ENCODE measurements at regions not wholly inside any gene's neighbourhood (a gene's known extent, or its start where the extent isn't known, plus 50 kb on each side); places are given as distances from the start of the nearest gene placed in this dataset.

DNA sequence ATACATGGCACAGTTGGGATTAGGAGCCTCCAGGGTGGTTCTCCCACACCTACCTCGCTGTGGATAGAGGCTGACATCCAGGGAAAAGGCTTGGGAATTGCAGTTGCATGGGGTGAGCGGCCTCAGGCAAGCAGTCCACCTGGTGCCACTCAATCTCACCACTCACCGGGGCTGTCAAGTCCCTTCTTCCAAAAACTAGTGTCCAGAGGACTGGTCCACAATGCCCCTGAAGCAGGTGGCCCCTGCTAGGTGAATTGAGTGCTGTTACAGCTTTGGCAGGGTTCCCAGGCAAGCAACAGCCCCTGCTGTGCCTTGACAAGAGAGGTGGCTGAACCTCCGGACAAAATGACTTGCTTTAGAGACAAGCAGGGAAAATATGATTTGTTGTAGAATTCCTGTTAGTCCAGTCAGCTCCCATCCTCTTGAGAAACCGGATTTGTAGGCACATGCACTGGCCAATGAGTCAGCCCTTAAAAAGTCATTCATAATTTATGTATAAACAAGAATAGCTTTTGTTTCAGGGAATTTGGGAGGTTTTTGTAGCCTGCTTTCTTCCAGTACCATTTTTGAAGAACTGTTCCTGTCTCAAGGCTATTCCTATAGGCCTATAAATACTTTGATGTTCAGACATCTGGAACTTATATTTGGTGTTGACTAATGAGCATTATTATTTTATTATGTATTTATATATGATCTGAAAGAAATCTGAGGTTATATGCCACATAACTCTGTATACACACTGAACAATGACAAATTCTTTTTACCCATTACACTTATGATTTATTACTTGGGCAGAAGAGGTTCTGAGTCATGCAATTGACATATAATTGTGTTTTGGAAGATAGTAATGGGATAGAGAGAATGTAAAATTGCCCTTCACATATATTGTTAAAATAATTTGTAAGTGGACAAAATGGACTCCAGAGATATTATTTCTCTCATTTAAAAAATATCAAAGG, 411.1 kb downstream of the ACTL7B start:
- Histone ChIP-seq H3K36me3 (no peaks in the 10 kb centered on the region), H3K4me3 (no peak overlapping the region), H3K27ac (no peak overlapping the region), H3K4me1 (no peaks in the 10 kb centered on the region), H3K27me3 (no peaks in the 10 kb centered on the region), H3K9me3 (no peaks in the 10 kb centered on the region)
- TF ChIP-seq, protein P1, sequence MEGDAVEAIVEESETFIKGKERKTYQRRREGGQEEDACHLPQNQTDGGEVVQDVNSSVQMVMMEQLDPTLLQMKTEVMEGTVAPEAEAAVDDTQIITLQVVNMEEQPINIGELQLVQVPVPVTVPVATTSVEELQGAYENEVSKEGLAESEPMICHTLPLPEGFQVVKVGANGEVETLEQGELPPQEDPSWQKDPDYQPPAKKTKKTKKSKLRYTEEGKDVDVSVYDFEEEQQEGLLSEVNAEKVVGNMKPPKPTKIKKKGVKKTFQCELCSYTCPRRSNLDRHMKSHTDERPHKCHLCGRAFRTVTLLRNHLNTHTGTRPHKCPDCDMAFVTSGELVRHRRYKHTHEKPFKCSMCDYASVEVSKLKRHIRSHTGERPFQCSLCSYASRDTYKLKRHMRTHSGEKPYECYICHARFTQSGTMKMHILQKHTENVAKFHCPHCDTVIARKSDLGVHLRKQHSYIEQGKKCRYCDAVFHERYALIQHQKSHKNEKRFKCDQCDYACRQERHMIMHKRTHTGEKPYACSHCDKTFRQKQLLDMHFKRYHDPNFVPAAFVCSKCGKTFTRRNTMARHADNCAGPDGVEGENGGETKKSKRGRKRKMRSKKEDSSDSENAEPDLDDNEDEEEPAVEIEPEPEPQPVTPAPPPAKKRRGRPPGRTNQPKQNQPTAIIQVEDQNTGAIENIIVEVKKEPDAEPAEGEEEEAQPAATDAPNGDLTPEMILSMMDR (IDR thresholded peaks at IDR 0.05): no peak
- ATAC-seq (no peak), DNase-seq (no peak)
- intact Hi-C loops (cut with DNase I): no loop called here
- WGBS, 2 donors: 68 to 77% methylated on average over 5 of the region's 5 CpGs

DNA sequence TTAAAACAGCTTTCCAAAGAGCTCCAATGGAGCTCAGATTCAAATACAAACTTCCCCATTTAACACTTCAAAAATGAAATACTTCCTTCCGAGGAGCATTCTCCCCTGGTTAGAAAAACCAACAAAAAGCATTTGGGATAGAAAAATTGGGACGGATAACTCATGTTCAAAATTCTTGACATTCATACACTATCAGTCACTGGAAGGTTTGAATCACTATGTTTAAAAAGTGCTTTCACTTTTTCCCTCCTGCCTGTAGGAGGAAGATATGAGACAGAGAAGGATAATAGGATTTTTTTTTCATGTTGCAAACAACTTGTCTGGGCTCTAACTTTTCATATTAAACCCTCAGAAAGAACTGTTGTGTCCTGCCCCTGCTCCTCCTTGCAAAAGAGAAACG, 412.0 kb downstream of the ACTL7B start:
- no peak for ATAC-seq
- intact Hi-C loops (cut with DNase I): no loop called here
- TF ChIP-seq, protein P1 (IDR thresholded peaks at IDR 0.05): no peak
- no peaks in the 10 kb centered on the region for H3K4me1 ChIP-seq
- no peaks in the 10 kb centered on the region for H3K36me3 ChIP-seq
- no peaks in the 10 kb centered on the region for H3K9me3 ChIP-seq
- H3K4me3 ChIP-seq: no peak overlapping the region
- H3K27me3 ChIP-seq: no peaks in the 10 kb centered on the region
- no peak for DNase-seq
- WGBS, 2 donors: 56 to 57% methylated on average over 3 of the region's 3 CpGs
- no peak overlapping the region for H3K27ac ChIP-seq

DNA sequence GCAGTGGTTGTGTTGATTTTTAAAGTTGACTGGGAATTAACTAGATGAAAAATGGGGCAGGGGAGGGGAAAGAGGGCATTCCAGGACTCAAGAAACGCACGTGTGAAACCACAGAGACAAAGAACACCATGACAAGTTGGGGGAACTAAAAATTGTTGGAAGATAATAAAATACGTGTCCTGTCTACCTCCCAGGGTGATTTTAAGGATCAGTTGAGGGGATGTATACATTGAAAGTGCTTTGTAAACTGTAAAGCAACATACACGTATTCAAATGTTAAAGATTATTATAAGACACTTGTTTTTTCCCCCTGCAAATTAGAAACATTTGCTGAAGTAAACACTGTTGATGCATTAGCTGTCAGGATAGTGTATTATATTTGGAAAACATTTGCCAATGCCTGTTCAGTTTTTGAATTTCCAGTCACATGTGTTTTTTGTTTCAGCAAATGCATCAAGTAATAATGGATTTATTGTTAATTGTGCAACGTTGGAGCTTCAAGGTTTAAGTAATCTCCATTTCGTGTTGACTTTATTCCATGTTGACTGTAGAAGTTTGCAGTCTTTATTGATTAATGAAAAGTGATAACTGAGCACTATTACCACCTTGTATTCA, 412.7 kb downstream of the ACTL7B start:
- H3K9me3 ChIP-seq: no peaks in the 10 kb centered on the region
- H3K27ac ChIP-seq: no peak overlapping the region
- H3K4me3 ChIP-seq: no peak overlapping the region
- H3K4me1 ChIP-seq: no peaks in the 10 kb centered on the region
- TF ChIP-seq, protein P1 (IDR thresholded peaks at IDR 0.05): no peak
- 54 to 60% methylated on average over 6 of the region's 6 CpGs for WGBS, 2 donors
- DNase-seq (no peak), ATAC-seq (no peak)
- no peaks in the 10 kb centered on the region for H3K36me3 ChIP-seq
- intact Hi-C loops (cut with DNase I): no loop called here
- no peaks in the 10 kb centered on the region for H3K27me3 ChIP-seq

DNA sequence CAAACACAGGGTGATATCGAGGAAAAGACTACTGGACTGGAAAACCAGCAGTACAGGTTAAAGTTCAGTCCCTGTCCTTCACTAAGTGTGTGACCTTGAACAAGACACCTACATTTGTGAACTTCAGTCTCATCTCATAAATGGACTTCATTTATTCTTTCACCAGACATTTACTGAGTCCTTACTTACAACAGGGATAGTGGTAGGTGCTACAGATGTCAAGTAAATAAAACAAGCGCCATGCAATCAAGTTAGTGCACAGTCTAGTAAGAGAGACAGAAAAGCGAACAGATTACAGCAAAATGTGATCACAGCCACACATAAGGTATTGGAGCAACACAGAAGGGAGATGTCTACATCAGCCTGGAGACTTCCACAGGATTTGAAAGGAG, 413.2 kb downstream of the ACTL7B start:
- no peaks in the 10 kb centered on the region for H3K4me1 ChIP-seq
- H3K36me3 ChIP-seq: no peaks in the 10 kb centered on the region
- H3K27me3 ChIP-seq: no peaks in the 10 kb centered on the region
- TF ChIP-seq, protein P1 (IDR thresholded peaks at IDR 0.05): no peak
- no peaks in the 10 kb centered on the region for H3K9me3 ChIP-seq
- intact Hi-C loops (cut with DNase I): no loop called here
- DNase-seq (no peak), ATAC-seq (no peak)
- no peak overlapping the region for H3K27ac ChIP-seq
- 92 to 93% methylated on average over 3 of the region's 3 CpGs for WGBS, 2 donors
- no peak overlapping the region for H3K4me3 ChIP-seq

All from heart right ventricle (tissue), 16 donors.